SK-N-SH (cell line): ENCODE measurements at regions not wholly inside any gene's neighbourhood (a gene's known extent, or its start where the extent isn't known, plus 50 kb on each side); places are given as distances from the start of the nearest gene placed in this dataset.
"Not testable (repeated sequence)": the region's sequence is repeated elsewhere in the genome, so short reads cannot be mapped to it uniquely, and the experiment has no call there.

Source experiments
- CTCF ChIA-PET: fragments of 300-600, 350-600 bp; formaldehyde crosslinking; extraction: SDS; loops from one replicate; lab custom pipeline; 2021; lab: Yijun Ruan, JAX
- POLR2A ChIA-PET: fragments of 350-600 bp; sonication (Branson Sonifier 250); formaldehyde crosslinking; extraction: SDS; loops from one replicate; lab custom pipeline; 2020; ENCODE audit warnings: antibody characterized with exemption, inconsistent platforms; lab: Yijun Ruan, JAX
- DNase-seq: peaks from one replicate; pipeline ENCODE4 v3.0.0; 2012
- H2AFZ ChIP-seq: fragments of 200-600 bp; sonication (generic); 2 replicates; pipeline ENCODE4 v1.8.1; 2016; ENCODE audit warnings: antibody characterized with exemption, mild to moderate bottlenecking, low read depth
- H3F3A ChIP-seq: fragments of 200-600 bp; sonication (generic); replicated peaks from 2 replicates; pipeline ENCODE3; 2016; ENCODE audit warnings: antibody characterized with exemption, mild to moderate bottlenecking; ENCODE audit not compliant: insufficient read depth
- H3K27ac ChIP-seq, 2 experiments: fragments of 200-500 bp in 1 of 2; fragments of 200-600 bp in 1 of 2; sonication (Bioruptor generic) in 1 of 2; sonication (generic), shearing (Covaris generic) in 1 of 2; 2 replicates each; pipeline versions ENCODE4 v1.5.1 to v1.6.1; 2014 to 2016; ENCODE audit warnings: low read depth in 2 of 2, inconsistent platforms in 1 of 2, low read length in 1 of 2, mild to moderate bottlenecking in 1 of 2, mixed read lengths in 1 of 2
- H3K27me3 ChIP-seq: fragments of 200-600 bp; sonication (generic), shearing (Covaris generic); 2 replicates; pipeline ENCODE4 v1.6.1; 2016; ENCODE audit warnings: mixed run types; ENCODE audit not compliant: insufficient read depth
- H3K36me3 ChIP-seq, 2 experiments: fragments of 200-500 bp in 1 of 2; fragments of 200-600 bp in 1 of 2; sonication (Bioruptor generic) in 1 of 2; sonication (generic) in 1 of 2; replicated peaks in 1 of 2; 2 replicates each; pipeline versions ENCODE3 to v1.5.1; 2014 to 2016; ENCODE audit warnings: low read length in 1 of 2, mild to moderate bottlenecking in 1 of 2; ENCODE audit not compliant: insufficient read depth in 2 of 2, control insufficient read depth in 1 of 2
- H3K4me1 ChIP-seq, 2 experiments: fragments of 200-500 bp in 1 of 2; fragments of 200-600 bp in 1 of 2; sonication (Bioruptor generic) in 1 of 2; sonication (generic), shearing (Covaris generic) in 1 of 2; 2 replicates each; pipeline versions ENCODE4 v1.5.1 to v1.6.1; 2014 to 2016; ENCODE audit warnings: low read depth in 1 of 2, low read length in 1 of 2, mixed run types in 1 of 2; ENCODE audit not compliant: insufficient read depth in 2 of 2, control insufficient read depth in 1 of 2
- H3K4me2 ChIP-seq: fragments of 200-600 bp; sonication (generic), shearing (Covaris generic); 2 replicates; pipeline ENCODE4 v1.6.1; 2017; ENCODE audit warnings: mixed run types
- H3K4me3 ChIP-seq, 2 experiments: fragments of 200-500 bp in 1 of 2; fragments of 200-600 bp in 1 of 2; sonication (Bioruptor generic) in 1 of 2; sonication (generic), shearing (Covaris generic) in 1 of 2; 2 replicates each; pipeline versions ENCODE4 v1.5.1 to v1.8.1; 2014 to 2016; ENCODE audit warnings: low read depth in 2 of 2, inconsistent platforms in 1 of 2, low read length in 1 of 2, mild to moderate bottlenecking in 1 of 2, mixed read lengths in 1 of 2, moderate library complexity in 1 of 2
- H3K79me2 ChIP-seq: fragments of 200-600 bp; sonication (generic); 2 replicates; pipeline ENCODE4 v1.8.1; 2017; ENCODE audit warnings: mild to moderate bottlenecking; ENCODE audit not compliant: insufficient read depth
- H3K9ac ChIP-seq: fragments of 200-600 bp; sonication (generic); 2 replicates; pipeline ENCODE4 v1.6.1; 2017; ENCODE audit warnings: mixed run types
- H3K9me2 ChIP-seq: fragments of 200-600 bp; sonication (generic); 2 replicates; pipeline ENCODE4 v1.6.1; 2017; ENCODE audit warnings: mixed run types
- H3K9me3 ChIP-seq: fragments of 200-600 bp; sonication (generic); 2 replicates; pipeline ENCODE4 v1.6.1; 2017; ENCODE audit warnings: mixed run types, mild to moderate bottlenecking, moderate library complexity
- H4K20me1 ChIP-seq: fragments of 200-600 bp; sonication (generic); 2 replicates; pipeline ENCODE4 v1.6.1; 2017; ENCODE audit warnings: mild to moderate bottlenecking, mixed run types; ENCODE audit not compliant: insufficient read depth
- CTCF ChIP-seq: fragments of 200-600 bp; sonication (generic); IDR thresholded peaks from 2 replicates; pipeline ENCODE4 v1.6.1; 2017; ENCODE audit warnings: antibody characterized with exemption, mild to moderate bottlenecking, moderate library complexity
- ELF1 ChIP-seq: IDR thresholded peaks from 2 replicates; pipeline ENCODE4 v1.4.0; 2012
- EP300 ChIP-seq, 2 experiments: IDR thresholded peaks; 2 replicates each; pipeline versions ENCODE4 v1.4.0 to v1.6.1; 2012; ENCODE audit warnings: borderline replicate concordance in 1 of 2, low read depth in 1 of 2, low read length in 1 of 2
- FOSL2 ChIP-seq: IDR thresholded peaks from 2 replicates; pipeline ENCODE4 v1.4.0; 2012; ENCODE audit warnings: low read depth, mild to moderate bottlenecking, moderate library complexity, borderline replicate concordance
- GABPA ChIP-seq: IDR thresholded peaks from 2 replicates; pipeline ENCODE4 v1.4.0; 2012; ENCODE audit warnings: low read depth, mild to moderate bottlenecking
- JUND ChIP-seq: IDR thresholded peaks from 2 replicates; pipeline ENCODE4 v1.4.0; 2012
- MEF2A ChIP-seq: IDR thresholded peaks from 2 replicates; pipeline ENCODE4 v1.4.0; 2012; ENCODE audit warnings: low read depth, borderline replicate concordance
- NFIC ChIP-seq: IDR thresholded peaks from 2 replicates; pipeline ENCODE4 v1.4.0; 2012; ENCODE audit warnings: borderline replicate concordance
- NRF1 ChIP-seq: IDR thresholded peaks from 2 replicates; pipeline ENCODE4 v1.6.1; 2012; ENCODE audit warnings: low read depth, mild to moderate bottlenecking, low read length
- POLR2AphosphoS5 ChIP-seq: IDR thresholded peaks from 2 replicates; pipeline ENCODE4 v1.6.1; 2012; ENCODE audit warnings: low read depth, low read length
- RXRA ChIP-seq: IDR thresholded peaks from 2 replicates; pipeline ENCODE4 v1.4.0; 2012; ENCODE audit warnings: low read depth, mild to moderate bottlenecking, borderline replicate concordance
- SIN3A ChIP-seq: IDR thresholded peaks from 2 replicates; pipeline ENCODE4 v1.6.1; 2012; ENCODE audit warnings: low read depth, mild to moderate bottlenecking, low read length, moderate library complexity, borderline replicate concordance
- TAF1 ChIP-seq: IDR thresholded peaks from 2 replicates; pipeline ENCODE4 v1.6.1; 2012; ENCODE audit warnings: low read depth, mild to moderate bottlenecking, low read length, moderate library complexity, borderline replicate concordance
- TCF12 ChIP-seq: IDR thresholded peaks from 2 replicates; pipeline ENCODE4 v1.4.0; 2012
- YY1 ChIP-seq: IDR thresholded peaks from 2 replicates; pipeline ENCODE4 v1.4.0; 2012; ENCODE audit warnings: low read depth, mild to moderate bottlenecking
- WGBS: methylation state at CpG from one replicate; pipeline ENCODE4 v1.1.6; 2017; ENCODE audit warnings: low lambda C conversion rate; 5-methylcytosine and 5-hydroxymethylcytosine counted together
- TF ChIP-seq, protein P1 (sequence below): IDR thresholded peaks from 2 replicates; pipeline ENCODE4 v1.6.1; 2012; ENCODE audit warnings: mild to moderate bottlenecking, low read depth, low read length, moderate library complexity
- TF ChIP-seq, protein P2 (sequence below): IDR thresholded peaks from 2 replicates; pipeline ENCODE4 v1.4.0; 2012; ENCODE audit warnings: low read depth
- TF ChIP-seq, protein P3 (sequence below): IDR thresholded peaks from 2 replicates; pipeline ENCODE4 v1.4.0; 2012; ENCODE audit warnings: low read depth, borderline replicate concordance

- H3K4me1 ChIP-seq: no peaks in the 10 kb centered on the region
- ChIA-PET CTCF (no interaction called here), POLR2A (no interaction called here)
- no peak overlapping the region for H3K9ac ChIP-seq
- no peaks in the 10 kb centered on the region for H4K20me1 ChIP-seq
- H3K27me3 ChIP-seq: no peaks in the 10 kb centered on the region
- H3K9me3 ChIP-seq: no peaks in the 10 kb centered on the region
- DNase-seq: no peak
- H3K27ac ChIP-seq: no peak overlapping the region
- no peak overlapping the region for H3K4me2 ChIP-seq
- H3K36me3 ChIP-seq: no peaks in the 10 kb centered on the region
- WGBS: 32% methylated on average over 4 of the region's 4 CpGs
- no peaks in the 10 kb centered on the region for H3F3A ChIP-seq
- no peak overlapping the region for H2AFZ ChIP-seq
- no peaks in the 10 kb centered on the region for H3K79me2 ChIP-seq
- H3K4me3 ChIP-seq: no peak overlapping the region
- H3K9me2 ChIP-seq: no peaks in the 10 kb centered on the region
- TF ChIP-seq RXRA (no peak), MEF2A (no peak), JUND (no peak), POLR2AphosphoS5 (no peak), TCF12 (no peak), EP300 (IDR thresholded peaks at IDR 0.05; ENCODE audit: borderline replicate concordance in 1 of 2, low read depth in 1 of 2, low read length in 1 of 2) (no peak), GABPA (no peak), YY1 (no peak), ELF1 (no peak), NRF1 (no peak), FOSL2 (no peak), SIN3A (no peak), NFIC (no peak), CTCF (no peak), TAF1 (no peak)
- TF ChIP-seq, protein P1, sequence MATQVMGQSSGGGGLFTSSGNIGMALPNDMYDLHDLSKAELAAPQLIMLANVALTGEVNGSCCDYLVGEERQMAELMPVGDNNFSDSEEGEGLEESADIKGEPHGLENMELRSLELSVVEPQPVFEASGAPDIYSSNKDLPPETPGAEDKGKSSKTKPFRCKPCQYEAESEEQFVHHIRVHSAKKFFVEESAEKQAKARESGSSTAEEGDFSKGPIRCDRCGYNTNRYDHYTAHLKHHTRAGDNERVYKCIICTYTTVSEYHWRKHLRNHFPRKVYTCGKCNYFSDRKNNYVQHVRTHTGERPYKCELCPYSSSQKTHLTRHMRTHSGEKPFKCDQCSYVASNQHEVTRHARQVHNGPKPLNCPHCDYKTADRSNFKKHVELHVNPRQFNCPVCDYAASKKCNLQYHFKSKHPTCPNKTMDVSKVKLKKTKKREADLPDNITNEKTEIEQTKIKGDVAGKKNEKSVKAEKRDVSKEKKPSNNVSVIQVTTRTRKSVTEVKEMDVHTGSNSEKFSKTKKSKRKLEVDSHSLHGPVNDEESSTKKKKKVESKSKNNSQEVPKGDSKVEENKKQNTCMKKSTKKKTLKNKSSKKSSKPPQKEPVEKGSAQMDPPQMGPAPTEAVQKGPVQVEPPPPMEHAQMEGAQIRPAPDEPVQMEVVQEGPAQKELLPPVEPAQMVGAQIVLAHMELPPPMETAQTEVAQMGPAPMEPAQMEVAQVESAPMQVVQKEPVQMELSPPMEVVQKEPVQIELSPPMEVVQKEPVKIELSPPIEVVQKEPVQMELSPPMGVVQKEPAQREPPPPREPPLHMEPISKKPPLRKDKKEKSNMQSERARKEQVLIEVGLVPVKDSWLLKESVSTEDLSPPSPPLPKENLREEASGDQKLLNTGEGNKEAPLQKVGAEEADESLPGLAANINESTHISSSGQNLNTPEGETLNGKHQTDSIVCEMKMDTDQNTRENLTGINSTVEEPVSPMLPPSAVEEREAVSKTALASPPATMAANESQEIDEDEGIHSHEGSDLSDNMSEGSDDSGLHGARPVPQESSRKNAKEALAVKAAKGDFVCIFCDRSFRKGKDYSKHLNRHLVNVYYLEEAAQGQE: no peak
- TF ChIP-seq, protein P2, sequence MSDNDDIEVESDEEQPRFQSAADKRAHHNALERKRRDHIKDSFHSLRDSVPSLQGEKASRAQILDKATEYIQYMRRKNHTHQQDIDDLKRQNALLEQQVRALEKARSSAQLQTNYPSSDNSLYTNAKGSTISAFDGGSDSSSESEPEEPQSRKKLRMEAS: no peak
- TF ChIP-seq, protein P3, sequence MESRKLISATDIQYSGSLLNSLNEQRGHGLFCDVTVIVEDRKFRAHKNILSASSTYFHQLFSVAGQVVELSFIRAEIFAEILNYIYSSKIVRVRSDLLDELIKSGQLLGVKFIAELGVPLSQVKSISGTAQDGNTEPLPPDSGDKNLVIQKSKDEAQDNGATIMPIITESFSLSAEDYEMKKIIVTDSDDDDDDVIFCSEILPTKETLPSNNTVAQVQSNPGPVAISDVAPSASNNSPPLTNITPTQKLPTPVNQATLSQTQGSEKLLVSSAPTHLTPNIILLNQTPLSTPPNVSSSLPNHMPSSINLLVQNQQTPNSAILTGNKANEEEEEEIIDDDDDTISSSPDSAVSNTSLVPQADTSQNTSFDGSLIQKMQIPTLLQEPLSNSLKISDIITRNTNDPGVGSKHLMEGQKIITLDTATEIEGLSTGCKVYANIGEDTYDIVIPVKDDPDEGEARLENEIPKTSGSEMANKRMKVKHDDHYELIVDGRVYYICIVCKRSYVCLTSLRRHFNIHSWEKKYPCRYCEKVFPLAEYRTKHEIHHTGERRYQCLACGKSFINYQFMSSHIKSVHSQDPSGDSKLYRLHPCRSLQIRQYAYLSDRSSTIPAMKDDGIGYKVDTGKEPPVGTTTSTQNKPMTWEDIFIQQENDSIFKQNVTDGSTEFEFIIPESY: no peak
Measured at GRCh38 chrX:96591421-96591820, 93.2 kb upstream of the DIAPH2 start.

DNA sequence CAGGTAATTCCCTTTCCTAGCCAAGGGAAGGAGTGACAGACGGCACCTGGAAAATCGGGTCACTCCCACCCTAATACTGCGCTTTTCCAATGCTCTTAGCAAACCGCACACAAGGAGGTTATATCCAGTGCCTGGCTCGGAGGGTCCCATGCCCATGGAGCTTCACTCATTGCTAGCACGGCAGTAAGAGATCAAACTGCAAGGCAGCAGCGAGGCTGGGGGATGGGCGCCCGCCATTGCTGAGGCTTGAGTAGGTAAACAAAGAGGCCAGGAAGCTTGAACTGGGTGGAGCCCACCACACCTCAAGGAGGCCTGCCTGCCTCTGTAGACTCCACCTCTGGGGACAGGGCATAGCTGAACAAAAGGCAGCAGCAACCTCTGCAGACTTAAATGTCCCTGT lies 86.8 kb upstream of the DIAPH2 start:
- DNase-seq, H4K20me1 ChIP-seq, H3K9ac ChIP-seq, POLR2A ChIA-PET, H3K9me2 ChIP-seq, H3K27ac ChIP-seq, H3K4me2 ChIP-seq, H3F3A ChIP-seq, H3K4me3 ChIP-seq, H3K36me3 ChIP-seq, H2AFZ ChIP-seq, CTCF ChIA-PET, H3K9me3 ChIP-seq, H3K27me3 ChIP-seq, H3K4me1 ChIP-seq, H3K79me2 ChIP-seq: not testable (repeated sequence)
- WGBS: 47% methylated on average over 8 of the region's 9 CpGs
